ENCODE measurements at regions not wholly inside any gene's neighbourhood (a gene's known extent, or its start where the extent isn't known, plus 50 kb on each side); places are given as distances from the start of the nearest gene placed in this dataset.

DNA sequence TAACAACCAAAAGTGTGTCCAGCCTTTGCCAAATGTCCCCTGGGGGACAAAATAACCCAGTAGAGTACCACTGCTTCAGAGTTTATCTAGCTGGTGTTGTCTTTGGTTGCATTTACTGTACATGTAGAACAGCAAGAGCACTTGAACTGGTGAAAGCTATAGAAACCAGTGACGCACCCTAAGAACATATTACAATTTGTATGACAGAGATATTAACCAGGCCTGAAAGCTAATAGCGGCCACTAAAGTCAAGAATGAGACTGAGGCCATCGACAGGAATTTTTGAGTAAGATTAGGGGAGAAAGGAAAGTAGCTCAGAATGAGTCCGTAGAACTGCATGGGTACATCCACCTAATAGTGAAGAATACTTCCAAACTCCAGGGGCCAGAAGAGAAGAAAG is 236.2 kb downstream of the MTERF1 start:
- no peak for TF ChIP-seq YY1 (IDR thresholded peaks at IDR 0.05; ENCODE audit: low read depth)
- no peak for TF ChIP-seq TAF1 (IDR thresholded peaks at IDR 0.05; ENCODE audit: low read depth)
- TF ChIP-seq, protein P1, sequence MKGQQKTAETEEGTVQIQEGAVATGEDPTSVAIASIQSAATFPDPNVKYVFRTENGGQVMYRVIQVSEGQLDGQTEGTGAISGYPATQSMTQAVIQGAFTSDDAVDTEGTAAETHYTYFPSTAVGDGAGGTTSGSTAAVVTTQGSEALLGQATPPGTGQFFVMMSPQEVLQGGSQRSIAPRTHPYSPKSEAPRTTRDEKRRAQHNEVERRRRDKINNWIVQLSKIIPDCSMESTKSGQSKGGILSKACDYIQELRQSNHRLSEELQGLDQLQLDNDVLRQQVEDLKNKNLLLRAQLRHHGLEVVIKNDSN (IDR thresholded peaks at IDR 0.05): no peak
- no peak for TF ChIP-seq TEAD4 (IDR thresholded peaks at IDR 0.05)
- no peak for TF ChIP-seq ZBTB7A (IDR thresholded peaks at IDR 0.05; ENCODE audit: low read depth)
- no peak for TF ChIP-seq REST (IDR thresholded peaks at IDR 0.05; ENCODE audit: low read depth)
- no peak for TF ChIP-seq TCF12 (IDR thresholded peaks at IDR 0.05; ENCODE audit: low read depth)
- TF ChIP-seq CEBPB (IDR thresholded peaks at IDR 0.05): no peak
- no peak for TF ChIP-seq MAX (IDR thresholded peaks at IDR 0.05)
- TF ChIP-seq EP300 (IDR thresholded peaks at IDR 0.05; ENCODE audit: borderline replicate concordance): no peak
- no peak for TF ChIP-seq NFIC (IDR thresholded peaks at IDR 0.05)
- TF ChIP-seq CREB1 (IDR thresholded peaks at IDR 0.05; ENCODE audit: low read depth): no peak
- no peak for TF ChIP-seq RAD21 (IDR thresholded peaks at IDR 0.05; ENCODE audit: low read depth)
- TF ChIP-seq FOXM1 (IDR thresholded peaks at IDR 0.05; ENCODE audit: borderline replicate concordance, low read depth): no peak

- TF ChIP-seq TAF1 (IDR thresholded peaks at IDR 0.05; ENCODE audit: low read depth) (no peak), MAX (IDR thresholded peaks at IDR 0.05) (no peak), CEBPB (IDR thresholded peaks at IDR 0.05) (no peak), ZBTB7A (IDR thresholded peaks at IDR 0.05; ENCODE audit: low read depth) (no peak), EP300 (IDR thresholded peaks at IDR 0.05; ENCODE audit: borderline replicate concordance) (no peak), EGR1 (IDR thresholded peaks at IDR 0.05) (no peak), RAD21 (IDR thresholded peaks at IDR 0.05; ENCODE audit: low read depth) (no peak), FOXM1 (IDR thresholded peaks at IDR 0.05; ENCODE audit: borderline replicate concordance, low read depth) (no peak), TEAD4 (IDR thresholded peaks at IDR 0.05) (no peak), NFIC (IDR thresholded peaks at IDR 0.05) (no peak), CREB1 (IDR thresholded peaks at IDR 0.05; ENCODE audit: low read depth) (no peak), REST (IDR thresholded peaks at IDR 0.05; ENCODE audit: low read depth) (no peak), YY1 (IDR thresholded peaks at IDR 0.05; ENCODE audit: low read depth) (no peak)
- TF ChIP-seq, protein P1 (IDR thresholded peaks at IDR 0.05): no peak
Observed at GRCh38 chr7:91645542-91645941, 235.0 kb downstream of the MTERF1 start.

DNA sequence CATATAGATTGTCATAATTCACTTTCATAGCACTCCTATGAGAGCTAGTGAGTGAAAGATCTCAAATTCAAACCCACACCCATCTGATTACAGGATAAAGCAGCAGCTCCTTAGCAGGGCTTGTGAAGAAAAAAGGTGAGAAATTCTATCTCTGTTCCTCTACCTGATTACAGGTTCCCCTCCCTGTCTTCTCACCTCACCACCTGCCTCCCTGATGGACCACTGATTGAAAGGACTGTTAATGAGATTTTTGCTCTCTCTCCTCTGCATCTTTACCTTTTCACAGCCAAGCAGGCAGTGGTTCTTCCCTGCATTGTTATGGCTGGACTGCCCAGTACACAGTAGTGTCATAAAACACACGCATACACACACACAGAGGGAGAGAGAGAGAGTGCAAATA is 228.5 kb downstream of the MTERF1 start:
- TF ChIP-seq, protein P1 (IDR thresholded peaks at IDR 0.05): no peak
- no peak for TF ChIP-seq YY1 (IDR thresholded peaks at IDR 0.05; ENCODE audit: low read depth)
- no peak for TF ChIP-seq NFIC (IDR thresholded peaks at IDR 0.05)
- TF ChIP-seq FOXM1 (IDR thresholded peaks at IDR 0.05; ENCODE audit: borderline replicate concordance, low read depth): no peak
- no peak for TF ChIP-seq CEBPB (IDR thresholded peaks at IDR 0.05)
- TF ChIP-seq MAX (IDR thresholded peaks at IDR 0.05): no peak
- TF ChIP-seq TCF12 (IDR thresholded peaks at IDR 0.05; ENCODE audit: low read depth): no peak
- TF ChIP-seq EP300 (IDR thresholded peaks at IDR 0.05; ENCODE audit: borderline replicate concordance): no peak
- no peak for TF ChIP-seq EGR1 (IDR thresholded peaks at IDR 0.05)
- TF ChIP-seq RAD21 (IDR thresholded peaks at IDR 0.05; ENCODE audit: low read depth): no peak
- TF ChIP-seq TEAD4 (IDR thresholded peaks at IDR 0.05): no peak
- no peak for TF ChIP-seq ZBTB7A (IDR thresholded peaks at IDR 0.05; ENCODE audit: low read depth)
- TF ChIP-seq REST (IDR thresholded peaks at IDR 0.05; ENCODE audit: low read depth): no peak
- no peak for TF ChIP-seq TAF1 (IDR thresholded peaks at IDR 0.05; ENCODE audit: low read depth)
- no peak for TF ChIP-seq CREB1 (IDR thresholded peaks at IDR 0.05; ENCODE audit: low read depth)

All from Ishikawa (cell line).